HPDE6-E6E7 (cell line): ENCODE measurements at regions not wholly inside any gene's neighbourhood (a gene's known extent, or its start where the extent isn't known, plus 50 kb on each side); places are given as distances from the start of the nearest gene placed in this dataset.
"Not testable (repeated sequence)": the region's sequence is repeated elsewhere in the genome, so short reads cannot be mapped to it uniquely, and the experiment has no call there.

ENCODE experiments used
- DNase-seq: peaks from one replicate; pipeline ENCODE4 v3.0.0; 2011; ENCODE audit warnings: missing footprints; ENCODE audit errors: extremely low spot score

- no peak for DNase-seq
These were observed 50.3 kb upstream of the OSBPL11 start for GRCh38 chr3:125645616-125646015.

- DNase-seq = no peak
These were observed 51.3 kb upstream of the OSBPL11 start for GRCh38 chr3:125646581-125646980.

GRCh38 chr3:125647318-125648014 is 52.2 kb upstream of the OSBPL11 start:
- DNase-seq = peak; percentile 98

- DNase-seq = no peak
These were observed 55.9 kb upstream of the OSBPL11 start for GRCh38 chr3:125651244-125651643.

- no peak for DNase-seq
These were observed 57.1 kb upstream of the OSBPL11 start for GRCh38 chr3:125652349-125652748.

- no peak for DNase-seq
These were observed 59.2 kb upstream of the OSBPL11 start for GRCh38 chr3:125654526-125654925.

GRCh38 chr3:125662675-125663074 is 67.4 kb upstream of the OSBPL11 start:
- DNase-seq = no peak

- DNase-seq = no peak
These were observed 75.1 kb upstream of the OSBPL11 start for GRCh38 chr3:125670352-125670751.

- no peak for DNase-seq
These were observed 75.6 kb upstream of the OSBPL11 start for GRCh38 chr3:125670945-125671344.

- DNase-seq = no peak
These were observed 76.4 kb upstream of the OSBPL11 start for GRCh38 chr3:125671461-125672243.

- DNase-seq = no peak
These were observed 80.5 kb upstream of the OSBPL11 start for GRCh38 chr3:125675791-125676190.

GRCh38 chr3:125679258-125679657 is 84.0 kb upstream of the OSBPL11 start:
- DNase-seq = no peak

GRCh38 chr3:125681146-125681545 is 85.8 kb upstream of the OSBPL11 start:
- no peak for DNase-seq

- DNase-seq = not testable (repeated sequence)
These were observed 86.6 kb upstream of the OSBPL11 start for GRCh38 chr3:125681906-125682305.

GRCh38 chr3:125682610-125683009 is 87.3 kb upstream of the OSBPL11 start:
- not testable (repeated sequence) for DNase-seq

GRCh38 chr3:125683067-125683829 is 88.0 kb upstream of the OSBPL11 start:
- DNase-seq = no peak

- no peak for DNase-seq
These were observed 88.9 kb upstream of the OSBPL11 start for GRCh38 chr3:125684199-125684598.

- not testable (repeated sequence) for DNase-seq
These were observed 90.4 kb upstream of the OSBPL11 start for GRCh38 chr3:125685741-125686140.

- DNase-seq = no peak
These were observed 97.1 kb upstream of the OSBPL11 start for GRCh38 chr3:125692361-125692760.

- no peak for DNase-seq
These were observed 98.6 kb upstream of the OSBPL11 start for GRCh38 chr3:125693887-125694286.

GRCh38 chr3:125694761-125695294 is 99.5 kb upstream of the OSBPL11 start:
- no peak for DNase-seq

GRCh38 chr3:125695688-125696087 is 100.4 kb upstream of the OSBPL11 start:
- no peak for DNase-seq
